NCI-H2196 treated with DMSO at 0.1 percent for 48 hours (cell line): ENCODE measurements at regions not wholly inside any gene's neighbourhood (a gene's known extent, or its start where the extent isn't known, plus 50 kb on each side); places are given as distances from the start of the nearest gene placed in this dataset.

Source experiments
- DNase-seq: peaks from one replicate; lab custom pipeline; 2025; ENCODE audit not compliant: unreplicated experiment; lab: John Stamatoyannopoulos, UW

- no peak for DNase-seq
Observed at GRCh38 chr21:38734646-38735365, 70.9 kb upstream of the ETS2 start.

GRCh38 chr21:38735626-38736206, 70.0 kb upstream of the ETS2 start:
- DNase-seq: no peak

GRCh38 chr21:38740090-38740489, 65.6 kb upstream of the ETS2 start:
- DNase-seq: no peak

- no peak for DNase-seq
Observed at GRCh38 chr21:38741092-38741949, 64.4 kb upstream of the ETS2 start.

GRCh38 chr21:38741950-38742256, 63.8 kb upstream of the ETS2 start:
- no peak for DNase-seq

GRCh38 chr21:38742580-38743260, 63.0 kb upstream of the ETS2 start:
- no peak for DNase-seq

GRCh38 chr21:38743772-38744529, 61.8 kb upstream of the ETS2 start:
- no peak for DNase-seq

- no peak for DNase-seq
Observed at GRCh38 chr21:38744861-38745260, 60.9 kb upstream of the ETS2 start.

GRCh38 chr21:38747810-38748209, 57.9 kb upstream of the ETS2 start:
- DNase-seq: no peak

- no peak for DNase-seq
Observed at GRCh38 chr21:38751379-38752050, 54.2 kb upstream of the ETS2 start.

GRCh38 chr21:38752051-38752505, 53.7 kb upstream of the ETS2 start:
- no peak for DNase-seq

GRCh38 chr21:38753114-38753513, 52.6 kb upstream of the ETS2 start:
- DNase-seq: no peak

GRCh38 chr21:38753557-38753971, 52.2 kb upstream of the ETS2 start:
- DNase-seq: no peak
